ENCODE measurements at regions not wholly inside any gene's neighbourhood (a gene's known extent, or its start where the extent isn't known, plus 50 kb on each side); places are given as distances from the start of the nearest gene placed in this dataset.

- ATAC-seq (no peak), DNase-seq (no peak)
- Histone ChIP-seq H3K4me3 (no peak overlapping the region), H3K27ac (no peak overlapping the region), H3K9me3 (peaks cover 0 to 5% (median 0%) of the 10 kb centered on the region in 4 donors), H3K4me1 (no peaks in the 10 kb centered on the region), H3K27me3 (no peaks in the 10 kb centered on the region), H3K36me3 (no peaks in the 10 kb centered on the region)
- intact Hi-C loops (cut with DNase I), result no loop called here
- TF ChIP-seq CTCF (IDR thresholded peaks at IDR 0.05), result no peak
- no peak for TF ChIP-seq POLR2A (IDR thresholded peaks at IDR 0.05)
- 70% methylated on average over 6 of the region's 6 CpGs for WGBS (ENCODE audit: insufficient coverage, low coverage, low lambda C conversion rate, missing lambda C conversion rate)
These were observed 153.4 kb downstream of the BRMS1L start for GRCh38 chr14:35979531-35979930.

GRCh38 chr14:35978561-35978960 is 152.4 kb downstream of the BRMS1L start:
- Histone ChIP-seq H3K9me3 (peaks cover 0 to 5% (median 0%) of the 10 kb centered on the region in 4 donors), H3K4me3 (no peak overlapping the region), H3K4me1 (no peaks in the 10 kb centered on the region), H3K27ac (no peak overlapping the region), H3K36me3 (no peaks in the 10 kb centered on the region), H3K27me3 (no peaks in the 10 kb centered on the region)
- TF ChIP-seq POLR2A (IDR thresholded peaks at IDR 0.05) (no peak), CTCF (IDR thresholded peaks at IDR 0.05) (no peak)
- WGBS (ENCODE audit: insufficient coverage, low coverage, low lambda C conversion rate, missing lambda C conversion rate), result 45% methylated on average over 2 of the region's 6 CpGs
- intact Hi-C loops (cut with DNase I), result no loop called here
- no peak for DNase-seq
- no peak for ATAC-seq

- intact Hi-C loops (cut with DNase I), result no loop called here
- ATAC-seq (no peak), DNase-seq (no peak)
- Histone ChIP-seq H3K27me3 (no peaks in the 10 kb centered on the region), H3K4me3 (no peak overlapping the region), H3K4me1 (no peaks in the 10 kb centered on the region), H3K36me3 (no peaks in the 10 kb centered on the region), H3K27ac (no peak overlapping the region), H3K9me3 (peaks cover 0 to 5% (median 0%) of the 10 kb centered on the region in 4 donors)
- 82% methylated on average over 3 of the region's 4 CpGs for WGBS (ENCODE audit: insufficient coverage, low coverage, low lambda C conversion rate, missing lambda C conversion rate)
- TF ChIP-seq POLR2A (IDR thresholded peaks at IDR 0.05) (no peak), CTCF (IDR thresholded peaks at IDR 0.05) (no peak)
These were observed 149.7 kb downstream of the BRMS1L start for GRCh38 chr14:35975814-35976213.

GRCh38 chr14:35973770-35974169 is 147.6 kb downstream of the BRMS1L start:
- H3K4me3 ChIP-seq, result no peak overlapping the region
- WGBS (ENCODE audit: insufficient coverage, low coverage, low lambda C conversion rate, missing lambda C conversion rate), result 56% methylated on average over 1 of the region's 1 CpG
- H3K27me3 ChIP-seq, result no peaks in the 10 kb centered on the region
- no peak for ATAC-seq
- DNase-seq, result no peak
- H3K36me3 ChIP-seq, result no peaks in the 10 kb centered on the region
- intact Hi-C loops (cut with DNase I), result no loop called here
- no peak overlapping the region for H3K27ac ChIP-seq
- TF ChIP-seq POLR2A (IDR thresholded peaks at IDR 0.05) (no peak), CTCF (IDR thresholded peaks at IDR 0.05) (no peak)
- H3K4me1 ChIP-seq, result no peaks in the 10 kb centered on the region
- H3K9me3 ChIP-seq, result peaks cover 0 to 5% (median 0%) of the 10 kb centered on the region in 4 donors

Data from right lobe of liver (tissue), 6 donors.